Stomach (tissue), 8 donors: ENCODE measurements at regions not wholly inside any gene's neighbourhood (a gene's known extent, or its start where the extent isn't known, plus 50 kb on each side); places are given as distances from the start of the nearest gene placed in this dataset.
A peak's percentile ranks its signal among the peaks of the same experiment; 100 is the strongest.

ENCODE experiments used
- DNase-seq, 2 donors: peaks; one replicate each; pipeline versions ENCODE4 v3.0.0 to v3.0.0-alpha.2; 2013 to 2019
- H3K27ac ChIP-seq, 5 donors: fragments of 200-600 bp in 4 of 5; sonication (generic) in 4 of 5; one replicate each; pipeline ENCODE4 v1.5.1; 2013 to 2019; ENCODE audit warnings: mild to moderate bottlenecking in 1 of 5, moderate library complexity in 1 of 5
- H3K27me3 ChIP-seq, 3 donors: fragments of 200-600 bp; sonication (generic); one replicate each; pipeline ENCODE4 v1.5.1; 2017 to 2019; ENCODE audit warnings: mixed run types in 1 of 3
- H3K36me3 ChIP-seq, 4 donors: fragments of 200-600 bp; sonication (generic); 1 replicate in 3 of 4; 2 replicates in 1 of 4; pipeline ENCODE4 v1.5.1; 2016 to 2019
- H3K4me1 ChIP-seq, 4 donors: fragments of 200-600 bp; sonication (generic); one replicate each; pipeline ENCODE4 v1.5.1; 2016 to 2019
- H3K4me3 ChIP-seq, 4 donors: fragments of 200-600 bp; sonication (generic) in 3 of 4; one replicate each; pipeline ENCODE4 v1.5.1; 2016 to 2019; ENCODE audit warnings: mild to moderate bottlenecking in 1 of 4
- H3K9me3 ChIP-seq, 4 donors: fragments of 200-600 bp; sonication (generic); one replicate each; pipeline ENCODE4 v1.5.1; 2016 to 2019
- CTCF ChIP-seq, 7 experiments: fragments of 450-650 bp in 4 of 7; fragments of 200-600 bp in 3 of 7; sonication (generic) in 3 of 7; IDR thresholded peaks; one replicate each; pipeline ENCODE4 v1.5.1; 2016 to 2019; ENCODE audit warnings: antibody characterized with exemption in 7 of 7, control low read depth in 2 of 7, mild to moderate bottlenecking in 1 of 7
- EP300 ChIP-seq: sonication (generic); formaldehyde crosslinking; IDR thresholded peaks from one replicate; pipeline ENCODE4 v1.6.1; 2017; ENCODE audit warnings: antibody characterized with exemption
- POLR2A ChIP-seq, 4 donors: fragments of 450-650 bp; IDR thresholded peaks; one replicate each; pipeline ENCODE4 v1.6.1; 2016; ENCODE audit warnings: antibody characterized with exemption in 4 of 4, control low read depth in 2 of 4, mild to moderate bottlenecking in 1 of 4, moderate library complexity in 1 of 4
- POLR2AphosphoS5 ChIP-seq, 3 donors: sonication (generic); formaldehyde crosslinking; IDR thresholded peaks; one replicate each; pipeline ENCODE4 v1.6.1; 2016; ENCODE audit warnings: antibody characterized with exemption in 3 of 3
- WGBS, 5 donors: extraction: QIAGEN DNeasy Blood & Tissue Kit in 3 of 5; methylation state at CpG; one replicate each; pipeline versions ENCODE4 v1.1.5 to v1.1.7; 2013 to 2018; 5-methylcytosine and 5-hydroxymethylcytosine counted together
- intact Hi-C: fragments of 100-400 bp; cut with DNase I; formaldehyde crosslinking; loops from one replicate; pipeline ENCODE4 v1.15.1; 2023; ENCODE audit warnings: low total_unique reads
- donor health status: healthy with polysubstance abuse.
- donor health status: Bipolar disorder and iron deficiency.
- donor health status: healthy.

- no peaks in the 10 kb centered on the region for H3K36me3 ChIP-seq
- TF ChIP-seq CTCF (IDR thresholded peaks at IDR 0.05) (peak in 1 of 7 experiments; percentile 6), EP300 (no peak), POLR2AphosphoS5 (IDR thresholded peaks at IDR 0.05) (no peak)
- no peaks in the 10 kb centered on the region for H3K27me3 ChIP-seq
- H3K9me3 ChIP-seq, result no peaks in the 10 kb centered on the region
- H3K4me1 ChIP-seq, result no peaks in the 10 kb centered on the region
- no peak overlapping the region for H3K27ac ChIP-seq
- DNase-seq, result peak in 1 of 2 donors; percentile 6
- no peak overlapping the region for H3K4me3 ChIP-seq
- intact Hi-C loops, result no loop called here
- 34 to 54% (median 46%) methylated on average over 3 of the region's 3 CpGs for WGBS, 5 donors
Measured at GRCh38 chr12:61654698-61655097, 605.5 kb upstream of the USP15 start.

- peak in 1 of 2 donors; percentile 3 for DNase-seq
- Histone ChIP-seq H3K27ac (no peak overlapping the region), H3K36me3 (no peaks in the 10 kb centered on the region), H3K4me3 (no peak overlapping the region), H3K9me3 (no peaks in the 10 kb centered on the region), H3K27me3 (no peaks in the 10 kb centered on the region), H3K4me1 (no peaks in the 10 kb centered on the region)
- WGBS, 5 donors, result 70 to 79% (median 72%) methylated on average over 1 of the region's 1 CpG
- intact Hi-C loops, result no loop called here
- TF ChIP-seq POLR2A (IDR thresholded peaks at IDR 0.05), result no peak
- TF ChIP-seq POLR2AphosphoS5 (IDR thresholded peaks at IDR 0.05), result no peak
- TF ChIP-seq CTCF (IDR thresholded peaks at IDR 0.05), result no peak
- no peak for TF ChIP-seq EP300
Measured at GRCh38 chr12:61655241-61655640, 605.0 kb upstream of the USP15 start.

- no peak for TF ChIP-seq CTCF (IDR thresholded peaks at IDR 0.05)
- no peak for TF ChIP-seq EP300
- TF ChIP-seq POLR2AphosphoS5 (IDR thresholded peaks at IDR 0.05), result no peak
- no peak for TF ChIP-seq POLR2A (IDR thresholded peaks at IDR 0.05)
- Histone ChIP-seq H3K27me3 (no peaks in the 10 kb centered on the region), H3K4me3 (no peak overlapping the region), H3K4me1 (no peaks in the 10 kb centered on the region), H3K27ac (no peak overlapping the region), H3K9me3 (peaks cover 0 to 49% (median 31%) of the 10 kb centered on the region in 4 donors), H3K36me3 (no peaks in the 10 kb centered on the region)
- intact Hi-C loops, result no loop called here
- 0 to 80% (median 43%) methylated on average over 1 of the region's 1 CpG for WGBS, 5 donors
- no peak for DNase-seq
Measured at GRCh38 chr12:61667676-61668075, 592.5 kb upstream of the USP15 start.

GRCh38 chr12:61676520-61676919 is 583.7 kb upstream of the USP15 start:
- H3K36me3 ChIP-seq, result no peaks in the 10 kb centered on the region
- peaks cover 0 to 4% (median 4%) of the 10 kb centered on the region in 4 donors for H3K9me3 ChIP-seq
- no peak overlapping the region for H3K27ac ChIP-seq
- no peak overlapping the region for H3K4me3 ChIP-seq
- no peaks in the 10 kb centered on the region for H3K4me1 ChIP-seq
- TF ChIP-seq CTCF (IDR thresholded peaks at IDR 0.05), result no peak
- no peak for TF ChIP-seq POLR2A (IDR thresholded peaks at IDR 0.05)
- no peak for TF ChIP-seq EP300
- TF ChIP-seq POLR2AphosphoS5 (IDR thresholded peaks at IDR 0.05), result no peak
- H3K27me3 ChIP-seq, result no peaks in the 10 kb centered on the region
- intact Hi-C loops, result no loop called here
- no peak for DNase-seq
